SK-N-MC (cell line): ENCODE measurements at regions not wholly inside any gene's neighbourhood (a gene's known extent, or its start where the extent isn't known, plus 50 kb on each side); places are given as distances from the start of the nearest gene placed in this dataset.

Experiments used
- EZH2 ChIP-seq: fragments of 200-600 bp; sonication (generic); IDR thresholded peaks from one replicate; pipeline ENCODE4 v1.6.1; 2017; ENCODE audit warnings: antibody characterized with exemption
- POLR2AphosphoS5 ChIP-seq: IDR thresholded peaks from 2 replicates; pipeline ENCODE4 v1.6.1; 2012; ENCODE audit warnings: mild to moderate bottlenecking, low read depth, low read length, borderline replicate concordance

- TF ChIP-seq EZH2 (no peak), POLR2AphosphoS5 (no peak)
Observed at GRCh38 chr16:8381814-8382213, 208.5 kb downstream of the TMEM114 start.
